Progenitor cell of endocrine pancreas (in vitro differentiated cells): ENCODE measurements at regions not wholly inside any gene's neighbourhood (a gene's known extent, or its start where the extent isn't known, plus 50 kb on each side); places are given as distances from the start of the nearest gene placed in this dataset.

Experiments used
- DNase-seq: peaks from one replicate; pipeline ENCODE4 v3.0.0; 2021; ENCODE audit warnings: low spot score; ENCODE audit not compliant: unreplicated experiment
- H3K27ac Mint-ChIP-seq: 2 replicates; pipeline ENCODE4 v1.8.0; 2021; ENCODE audit warnings: mild to moderate bottlenecking, moderate library complexity, mixed read lengths
- H3K27me3 Mint-ChIP-seq: 2 replicates; pipeline ENCODE4 v1.8.0; 2021; ENCODE audit warnings: mixed read lengths
- H3K36me3 Mint-ChIP-seq: 2 replicates; pipeline ENCODE4 v1.8.0; 2022; ENCODE audit warnings: mixed read lengths; ENCODE audit not compliant: insufficient read depth
- H3K4me1 Mint-ChIP-seq: 2 replicates; pipeline ENCODE4 v1.8.0; 2021; ENCODE audit warnings: low read depth, mixed read lengths
- H3K4me3 Mint-ChIP-seq: 2 replicates; pipeline ENCODE4 v1.8.0; 2021; ENCODE audit warnings: low read depth, mild to moderate bottlenecking, moderate library complexity, mixed read lengths
- H3K9me3 Mint-ChIP-seq: 2 replicates; pipeline ENCODE4 v1.8.0; 2021; ENCODE audit warnings: low read depth, mixed read lengths
- CTCF ChIP-seq: fragments of 200-600 bp; sonication (generic); IDR thresholded peaks from one replicate; pipeline ENCODE4 v1.5.0; 2021; ENCODE audit warnings: antibody characterized with exemption, mild to moderate bottlenecking; ENCODE audit not compliant: unreplicated experiment

DNA sequence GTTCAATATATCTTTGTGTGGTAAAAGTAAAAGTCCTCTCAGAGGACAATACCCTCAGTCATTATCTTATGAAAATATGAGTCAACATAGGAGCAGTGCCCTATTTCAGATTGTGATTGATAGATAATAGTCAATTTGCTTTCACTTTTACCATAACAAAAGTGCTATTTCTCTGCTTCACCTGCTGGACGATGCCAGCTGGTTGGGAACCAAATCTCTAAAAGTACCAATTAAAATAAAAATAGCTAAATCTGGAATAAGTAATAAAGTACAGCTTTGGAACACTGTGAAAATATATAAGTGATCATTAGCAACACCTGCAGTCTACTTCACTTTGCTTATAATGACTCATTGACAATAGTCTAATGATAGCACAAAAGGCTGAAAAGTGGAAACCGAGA is 390.3 kb upstream of the AGTR1 start:
- Mint-ChIP-seq H3K36me3 (no peaks in the 10 kb centered on the region), H3K4me1 (no peaks in the 10 kb centered on the region), H3K27ac (no peak overlapping the region), H3K9me3 (no peaks in the 10 kb centered on the region), H3K27me3 (no peaks in the 10 kb centered on the region), H3K4me3 (no peak overlapping the region)
- DNase-seq, result no peak
- TF ChIP-seq CTCF, result no peak

DNA sequence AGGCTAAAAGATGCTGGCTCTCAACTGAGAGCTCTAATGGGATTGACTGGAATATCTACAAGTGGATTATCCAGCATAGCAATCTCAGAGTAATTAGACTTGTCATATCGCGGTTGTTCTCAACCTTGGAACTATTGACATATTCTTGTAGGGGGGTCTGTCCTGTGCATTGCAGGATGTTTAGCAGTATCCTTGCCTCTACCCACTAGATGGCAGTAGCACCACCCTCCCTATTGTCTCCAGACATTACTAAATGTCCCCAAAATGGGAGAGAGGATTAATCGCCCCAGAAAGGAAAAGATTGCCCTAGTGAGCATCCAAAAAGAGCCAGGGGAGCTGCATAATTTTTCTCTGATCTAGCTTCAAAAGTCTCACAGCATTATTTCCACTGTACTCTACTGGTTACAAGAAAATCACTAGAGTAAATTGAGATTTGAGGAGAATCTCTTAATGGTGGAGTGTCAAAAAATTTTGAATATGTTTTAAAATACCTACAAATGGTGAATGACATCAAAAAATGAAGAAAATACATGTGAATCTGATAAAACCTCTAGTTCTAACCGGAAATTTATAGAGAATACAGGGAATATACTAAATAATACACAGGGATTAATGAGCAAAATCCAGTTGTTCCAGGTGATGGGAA is 388.2 kb upstream of the AGTR1 start:
- Mint-ChIP-seq H3K27ac (no peak overlapping the region), H3K4me1 (no peaks in the 10 kb centered on the region), H3K4me3 (no peak overlapping the region), H3K27me3 (no peaks in the 10 kb centered on the region), H3K9me3 (no peaks in the 10 kb centered on the region), H3K36me3 (no peaks in the 10 kb centered on the region)
- peak; percentile 65 for TF ChIP-seq CTCF
- DNase-seq, result no peak

GRCh38 chr3:148315756-148316155 is 381.9 kb upstream of the AGTR1 start:
- no peaks in the 10 kb centered on the region for H3K36me3 Mint-ChIP-seq
- peaks cover 8% of the 10 kb centered on the region for H3K9me3 Mint-ChIP-seq
- no peak for DNase-seq
- TF ChIP-seq CTCF, result no peak
- no peaks in the 10 kb centered on the region for H3K27me3 Mint-ChIP-seq
- H3K27ac Mint-ChIP-seq, result no peak overlapping the region
- no peak overlapping the region for H3K4me3 Mint-ChIP-seq
- H3K4me1 Mint-ChIP-seq, result no peaks in the 10 kb centered on the region

GRCh38 chr3:148318240-148318639 is 379.5 kb upstream of the AGTR1 start:
- Mint-ChIP-seq H3K4me3 (no peak overlapping the region), H3K36me3 (no peaks in the 10 kb centered on the region), H3K27ac (no peak overlapping the region), H3K9me3 (peaks cover 8% of the 10 kb centered on the region), H3K27me3 (no peaks in the 10 kb centered on the region), H3K4me1 (no peaks in the 10 kb centered on the region)
- no peak for TF ChIP-seq CTCF
- DNase-seq, result no peak

DNA sequence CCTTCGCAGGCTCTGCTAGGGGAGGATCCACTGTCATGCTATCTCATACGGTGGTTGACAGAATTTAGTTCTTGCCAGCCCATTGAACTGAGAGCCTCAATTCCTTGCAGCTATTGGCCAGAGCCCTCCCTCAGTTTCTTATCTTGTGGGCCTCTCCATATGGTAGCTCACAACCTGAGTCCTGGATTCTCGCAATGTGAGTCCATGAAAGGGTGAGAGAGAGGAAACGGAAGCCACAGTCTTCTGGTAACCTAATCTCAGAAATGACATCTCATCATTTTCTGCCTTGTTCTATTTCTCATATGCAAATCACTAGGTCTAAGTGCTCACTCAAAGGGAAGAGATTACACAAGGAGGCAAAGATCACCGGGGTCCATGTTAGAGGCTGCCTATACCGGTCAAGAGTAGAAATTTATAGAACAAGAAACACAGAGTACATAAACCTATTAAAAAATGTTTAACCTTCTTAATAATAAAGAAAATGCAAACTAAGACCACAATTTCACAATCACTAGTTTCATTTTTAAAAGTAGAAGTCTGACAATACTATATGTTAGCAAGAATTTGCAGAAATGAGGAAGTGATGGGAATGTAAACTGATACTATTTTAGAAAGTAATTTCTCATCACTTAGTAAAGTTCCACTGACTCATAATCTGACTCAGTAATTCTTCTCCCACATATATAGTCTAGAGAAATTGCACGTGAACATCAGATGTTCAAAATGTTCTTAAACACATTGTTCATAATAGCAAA is 378.4 kb upstream of the AGTR1 start:
- Mint-ChIP-seq H3K27ac (no peak overlapping the region), H3K4me1 (peaks cover 1% of the 10 kb centered on the region), H3K4me3 (no peak overlapping the region), H3K9me3 (peaks cover 8% of the 10 kb centered on the region), H3K36me3 (no peaks in the 10 kb centered on the region), H3K27me3 (no peaks in the 10 kb centered on the region)
- no peak for DNase-seq
- no peak for TF ChIP-seq CTCF
